Natural killer cell (primary cell): ENCODE measurements at regions not wholly inside any gene's neighbourhood (a gene's known extent, or its start where the extent isn't known, plus 50 kb on each side); places are given as distances from the start of the nearest gene placed in this dataset.

Experiments
- ATAC-seq, 3 donors: fragments of 150-1000 bp in 2 of 3; fragments of 200-7000 bp in 1 of 3; cut with Tn5 transposase; 1 replicate in 1 of 3; 2 replicates in 2 of 3; pipeline ENCODE4 v1.10.0; 2021; ENCODE audit warnings: mild to moderate bottlenecking in 2 of 3, moderate library complexity in 2 of 3
- DNase-seq, 2 donors: peaks; one replicate each; pipeline versions ENCODE4 v3.0.0 to v3.0.0-alpha.2; 2013 to 2021; ENCODE audit warnings: mixed read lengths in 1 of 2
- H3K27ac ChIP-seq: one replicate; pipeline ENCODE4 v1.5.1; 2013; ENCODE audit warnings: mild to moderate bottlenecking, low read length
- H3K27me3 ChIP-seq: one replicate; pipeline ENCODE4 v1.6.1; 2013; ENCODE audit warnings: low read length; ENCODE audit not compliant: control insufficient read depth, insufficient read depth
- H3K36me3 ChIP-seq: one replicate; pipeline ENCODE4 v1.6.1; 2013; ENCODE audit warnings: low read length; ENCODE audit not compliant: control insufficient read depth, insufficient read depth
- H3K4me1 ChIP-seq: one replicate; pipeline ENCODE4 v1.6.1; 2013; ENCODE audit warnings: low read length; ENCODE audit not compliant: control insufficient read depth, insufficient read depth
- H3K4me3 ChIP-seq: one replicate; pipeline ENCODE4 v1.5.1; 2013; ENCODE audit warnings: low read length
- H3K9me3 ChIP-seq: one replicate; pipeline ENCODE4 v1.6.1; 2013; ENCODE audit warnings: low read length; ENCODE audit not compliant: control insufficient read depth, insufficient read depth
- H3K27ac Mint-ChIP-seq, 2 donors: one replicate each; pipeline ENCODE4 v1.8.0; 2022; ENCODE audit warnings: mild to moderate bottlenecking in 2 of 2, mixed read lengths in 2 of 2, moderate library complexity in 1 of 2
- H3K27me3 Mint-ChIP-seq, 2 donors: one replicate each; pipeline ENCODE4 v1.8.0; 2022; ENCODE audit warnings: low read depth in 2 of 2, mixed read lengths in 2 of 2
- H3K36me3 Mint-ChIP-seq: one replicate; pipeline ENCODE4 v1.8.0; 2022; ENCODE audit warnings: mixed read lengths
- H3K4me1 Mint-ChIP-seq, 2 donors: one replicate each; pipeline ENCODE4 v1.8.0; 2022; ENCODE audit warnings: mixed read lengths in 2 of 2
- H3K4me3 Mint-ChIP-seq: one replicate; pipeline ENCODE4 v1.8.0; 2022; ENCODE audit warnings: mild to moderate bottlenecking, moderate library complexity, mixed read lengths
- H3K9me3 Mint-ChIP-seq, 2 donors: one replicate each; pipeline ENCODE4 v1.8.0; 2022; ENCODE audit warnings: mixed read lengths in 2 of 2
- WGBS: methylation state at CpG from one replicate; pipeline ENCODE4 v1.1.7; 2013; ENCODE audit warnings: missing lambda C conversion rate; ENCODE audit not compliant: insufficient coverage; 5-methylcytosine and 5-hydroxymethylcytosine counted together
- intact Hi-C: fragments of 100-400 bp; cut with micrococcal nuclease; formaldehyde crosslinking; loops from one replicate; pipeline ENCODE4 v1.14.2; 2022
- TF ChIP-seq, protein P1 (sequence below): fragments of 200-600 bp; IDR thresholded peaks from one replicate; pipeline ENCODE4 v1.8.0; 2022; ENCODE audit warnings: antibody characterized with exemption

DNA sequence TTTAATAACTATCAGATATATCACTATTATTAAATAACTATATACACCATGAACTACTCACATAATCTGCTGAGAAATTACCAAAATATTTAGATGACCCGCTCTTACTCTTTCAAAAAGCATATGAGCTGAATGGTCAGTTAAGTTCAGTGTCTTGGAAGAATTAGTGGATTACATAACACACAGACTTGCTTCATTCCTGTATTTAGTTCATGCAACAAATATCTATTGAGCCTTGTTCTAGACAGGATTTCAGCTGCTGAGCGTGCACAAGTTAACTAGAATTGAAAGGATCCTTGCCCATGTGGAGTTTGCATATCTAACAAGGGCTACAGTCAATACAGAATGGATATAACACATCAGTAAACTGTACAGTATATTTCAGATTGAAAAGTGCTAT lies 566.2 kb downstream of the CBLN4 start:
- H3K36me3 Mint-ChIP-seq = no peaks in the 10 kb centered on the region
- no peaks in the 10 kb centered on the region for H3K4me1 Mint-ChIP-seq
- 63% methylated on average over 1 of the region's 2 CpGs for WGBS
- intact Hi-C loops = no loop called here
- H3K4me3 Mint-ChIP-seq = no peak overlapping the region
- no peaks in the 10 kb centered on the region for H3K27me3 ChIP-seq
- no peak overlapping the region for H3K27ac ChIP-seq
- TF ChIP-seq, protein P1, sequence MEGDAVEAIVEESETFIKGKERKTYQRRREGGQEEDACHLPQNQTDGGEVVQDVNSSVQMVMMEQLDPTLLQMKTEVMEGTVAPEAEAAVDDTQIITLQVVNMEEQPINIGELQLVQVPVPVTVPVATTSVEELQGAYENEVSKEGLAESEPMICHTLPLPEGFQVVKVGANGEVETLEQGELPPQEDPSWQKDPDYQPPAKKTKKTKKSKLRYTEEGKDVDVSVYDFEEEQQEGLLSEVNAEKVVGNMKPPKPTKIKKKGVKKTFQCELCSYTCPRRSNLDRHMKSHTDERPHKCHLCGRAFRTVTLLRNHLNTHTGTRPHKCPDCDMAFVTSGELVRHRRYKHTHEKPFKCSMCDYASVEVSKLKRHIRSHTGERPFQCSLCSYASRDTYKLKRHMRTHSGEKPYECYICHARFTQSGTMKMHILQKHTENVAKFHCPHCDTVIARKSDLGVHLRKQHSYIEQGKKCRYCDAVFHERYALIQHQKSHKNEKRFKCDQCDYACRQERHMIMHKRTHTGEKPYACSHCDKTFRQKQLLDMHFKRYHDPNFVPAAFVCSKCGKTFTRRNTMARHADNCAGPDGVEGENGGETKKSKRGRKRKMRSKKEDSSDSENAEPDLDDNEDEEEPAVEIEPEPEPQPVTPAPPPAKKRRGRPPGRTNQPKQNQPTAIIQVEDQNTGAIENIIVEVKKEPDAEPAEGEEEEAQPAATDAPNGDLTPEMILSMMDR = no peak
- H3K27ac Mint-ChIP-seq = no peak overlapping the region
- no peak for ATAC-seq
- H3K27me3 Mint-ChIP-seq = no peaks in the 10 kb centered on the region
- peaks cover 5 to 8% of the 10 kb centered on the region in 2 donors for H3K9me3 Mint-ChIP-seq
- H3K4me1 ChIP-seq = no peaks in the 10 kb centered on the region
- no peaks in the 10 kb centered on the region for H3K9me3 ChIP-seq
- H3K36me3 ChIP-seq = no peaks in the 10 kb centered on the region
- no peak overlapping the region for H3K4me3 ChIP-seq
- DNase-seq = no peak

DNA sequence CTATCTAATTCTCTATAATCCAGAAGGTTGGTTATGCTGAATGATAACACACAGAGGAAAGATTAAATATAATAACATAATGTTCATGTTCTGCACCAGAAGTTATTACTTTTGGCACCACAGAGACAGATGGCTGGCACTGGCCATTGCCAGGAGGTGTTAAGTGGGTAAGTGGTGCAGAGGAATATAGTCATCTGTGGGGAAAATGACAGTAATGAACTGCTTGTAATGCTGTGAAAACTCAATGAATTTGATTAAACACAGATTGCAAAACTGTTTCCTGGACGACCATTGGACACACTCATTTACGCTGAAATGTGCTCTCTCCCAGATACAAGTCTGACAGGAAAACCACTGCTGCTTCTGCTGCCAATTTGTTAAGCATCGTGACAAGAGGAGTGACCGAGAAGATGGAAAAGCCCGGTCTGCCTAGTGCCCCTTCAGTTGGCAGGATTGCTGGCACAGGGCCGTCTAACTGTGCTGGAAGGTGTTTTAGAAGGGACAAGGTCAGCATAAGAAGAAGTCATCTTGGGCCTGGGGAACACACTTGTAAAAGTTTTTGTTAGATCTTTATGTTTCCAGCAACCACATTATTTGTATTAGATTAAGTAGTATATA lies 567.4 kb downstream of the CBLN4 start:
- peaks cover 6 to 7% of the 10 kb centered on the region in 2 donors for H3K9me3 Mint-ChIP-seq

DNA sequence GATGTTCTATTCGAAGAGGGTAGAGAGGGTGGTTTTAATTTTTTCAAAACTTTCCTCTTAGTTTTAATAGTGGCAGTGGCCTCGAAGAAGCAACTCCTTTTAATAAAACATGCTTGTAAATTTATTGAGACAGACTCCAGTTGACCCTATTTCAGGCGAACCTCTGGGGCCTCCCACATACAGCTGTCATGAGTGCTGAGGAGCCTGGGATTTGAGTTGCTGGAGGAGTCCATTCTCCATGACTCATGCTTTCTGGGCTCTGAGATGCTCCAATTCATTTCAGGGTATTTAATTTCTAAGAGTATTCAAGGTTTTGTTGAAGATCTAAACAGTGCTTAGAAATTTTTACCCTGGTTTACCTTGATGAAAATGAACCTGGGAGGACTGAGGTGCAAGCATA lies 580.4 kb downstream of the CBLN4 start:
- DNase-seq = no peak
- no peaks in the 10 kb centered on the region for H3K36me3 ChIP-seq
- no peaks in the 10 kb centered on the region for H3K27me3 Mint-ChIP-seq
- intact Hi-C loops = no loop called here
- H3K4me1 Mint-ChIP-seq = no peaks in the 10 kb centered on the region
- 80% methylated on average over 2 of the region's 3 CpGs for WGBS
- H3K27me3 ChIP-seq = no peaks in the 10 kb centered on the region
- no peaks in the 10 kb centered on the region for H3K9me3 ChIP-seq
- no peak for ATAC-seq
- TF ChIP-seq, protein P1 = no peak
- H3K27ac ChIP-seq = no peak overlapping the region
- no peaks in the 10 kb centered on the region for H3K36me3 Mint-ChIP-seq
- H3K9me3 Mint-ChIP-seq = peaks cover 6 to 8% of the 10 kb centered on the region in 2 donors
- no peak overlapping the region for H3K4me3 ChIP-seq
- H3K27ac Mint-ChIP-seq = no peak overlapping the region
- no peaks in the 10 kb centered on the region for H3K4me1 ChIP-seq
- no peak overlapping the region for H3K4me3 Mint-ChIP-seq

More for the DNA sequence above, 567.4 kb downstream of the CBLN4 start:
- Mint-ChIP-seq H3K4me3 (no peak overlapping the region), H3K4me1 (no peaks in the 10 kb centered on the region), H3K36me3 (no peaks in the 10 kb centered on the region), H3K27me3 (no peaks in the 10 kb centered on the region), H3K27ac (no peak overlapping the region)
- Histone ChIP-seq H3K27me3 (no peaks in the 10 kb centered on the region), H3K36me3 (no peaks in the 10 kb centered on the region), H3K9me3 (no peaks in the 10 kb centered on the region), H3K4me3 (no peak overlapping the region), H3K4me1 (no peaks in the 10 kb centered on the region), H3K27ac (no peak overlapping the region)
- DNase-seq (no peak), ATAC-seq (no peak)
- 59% methylated on average over 6 of the region's 6 CpGs for WGBS
- TF ChIP-seq, protein P1 = no peak
- intact Hi-C loops = no loop called here

DNA sequence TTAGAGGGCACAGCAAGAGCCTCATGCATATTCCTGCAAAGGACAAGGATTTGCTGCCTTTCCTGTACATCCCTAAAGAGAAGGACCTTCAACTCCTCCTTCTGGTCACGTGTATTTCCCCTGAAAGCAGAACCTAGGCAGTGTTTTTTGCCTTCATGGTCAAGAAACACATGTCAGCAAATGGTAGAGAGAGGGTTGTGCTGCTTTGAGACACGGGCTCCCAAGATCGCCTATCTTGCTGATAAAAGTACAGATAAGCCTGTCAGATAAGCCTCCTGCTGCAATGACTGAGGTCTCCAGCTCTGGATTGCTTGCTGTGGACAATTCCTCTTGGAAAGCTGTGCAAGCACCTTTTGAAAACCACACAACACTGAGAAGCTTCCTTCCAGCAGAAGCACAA lies 580.8 kb downstream of the CBLN4 start:
- no peaks in the 10 kb centered on the region for H3K4me1 Mint-ChIP-seq
- no peak overlapping the region for H3K4me3 Mint-ChIP-seq
- H3K9me3 Mint-ChIP-seq = peaks cover 7 to 12% of the 10 kb centered on the region in 2 donors
- H3K27me3 Mint-ChIP-seq = no peaks in the 10 kb centered on the region
- intact Hi-C loops = no loop called here
- no peak overlapping the region for H3K27ac Mint-ChIP-seq
- 29% methylated on average over 3 of the region's 3 CpGs for WGBS
- H3K27me3 ChIP-seq = no peaks in the 10 kb centered on the region
- H3K4me3 ChIP-seq = no peak overlapping the region
- DNase-seq (no peak), ATAC-seq (no peak)
- H3K36me3 Mint-ChIP-seq = no peaks in the 10 kb centered on the region
- H3K27ac ChIP-seq = no peak overlapping the region
- no peaks in the 10 kb centered on the region for H3K9me3 ChIP-seq
- no peaks in the 10 kb centered on the region for H3K4me1 ChIP-seq
- no peaks in the 10 kb centered on the region for H3K36me3 ChIP-seq
- TF ChIP-seq, protein P1 = no peak
